ENCODE measurements at regions not wholly inside any gene's neighbourhood (a gene's known extent, or its start where the extent isn't known, plus 50 kb on each side); places are given as distances from the start of the nearest gene placed in this dataset.

DNA sequence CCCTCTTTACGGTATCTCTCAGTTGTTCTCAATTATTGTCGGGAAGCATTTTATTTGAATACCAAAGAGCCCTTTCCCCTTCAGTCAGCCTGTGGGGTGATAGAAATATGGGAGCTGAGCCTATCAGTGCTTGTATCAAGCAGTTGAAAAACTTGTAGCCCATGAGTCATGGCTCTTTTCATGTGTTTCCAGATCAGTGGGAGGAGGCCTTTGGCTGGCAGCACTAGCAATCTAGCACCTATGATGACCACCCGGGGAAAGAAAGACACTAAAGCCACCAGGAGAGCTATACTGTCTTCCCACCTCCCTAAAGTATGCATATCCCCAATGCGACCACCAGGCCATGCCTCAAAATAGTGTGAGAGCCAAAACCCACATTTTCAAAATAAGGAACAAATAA is 696.9 kb upstream of the C9orf72 start:
- H3K4me1 Mint-ChIP-seq (ENCODE audit: low read depth), result no peaks in the 10 kb centered on the region
- peaks cover 9% of the 10 kb centered on the region for H3K9me3 Mint-ChIP-seq
- H3K27me3 Mint-ChIP-seq (ENCODE audit: low read depth), result no peaks in the 10 kb centered on the region
- H3K36me3 Mint-ChIP-seq (ENCODE audit: low read depth), result no peaks in the 10 kb centered on the region
- no peak overlapping the region for H3K4me3 Mint-ChIP-seq
- no peak for DNase-seq (ENCODE audit: low spot score)
- no peak overlapping the region for H3K27ac Mint-ChIP-seq

GRCh38 chr9:28272127-28272526 is 698.8 kb upstream of the C9orf72 start:
- Mint-ChIP-seq H3K36me3 (ENCODE audit: low read depth) (no peaks in the 10 kb centered on the region), H3K4me3 (no peak overlapping the region), H3K27ac (no peak overlapping the region), H3K27me3 (ENCODE audit: low read depth) (no peaks in the 10 kb centered on the region), H3K4me1 (ENCODE audit: low read depth) (no peaks in the 10 kb centered on the region), H3K9me3 (peaks cover 9% of the 10 kb centered on the region)
- no peak for DNase-seq (ENCODE audit: low spot score)

DNA sequence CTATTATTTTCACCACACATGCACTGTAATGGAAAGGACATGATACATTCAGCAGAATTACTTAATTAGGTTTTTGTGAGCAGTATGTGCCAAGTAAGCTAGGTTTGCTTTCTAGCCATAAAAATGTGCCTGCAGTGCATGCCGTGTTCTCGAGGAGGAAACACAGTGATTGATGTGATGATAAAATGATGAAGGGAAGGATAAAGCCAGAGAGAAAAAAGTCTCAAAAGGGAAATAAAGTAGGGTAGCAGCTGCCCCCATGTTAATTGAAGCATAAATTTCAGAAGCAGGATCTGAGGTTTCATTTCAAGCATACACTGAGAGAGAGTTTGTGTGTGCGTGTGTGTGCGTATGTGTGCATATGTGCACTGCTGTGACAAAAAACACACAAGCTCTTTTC is 714.2 kb upstream of the C9orf72 start:
- Mint-ChIP-seq H3K27me3 (ENCODE audit: low read depth) (no peaks in the 10 kb centered on the region), H3K4me1 (ENCODE audit: low read depth) (no peaks in the 10 kb centered on the region), H3K4me3 (no peak overlapping the region), H3K27ac (no peak overlapping the region), H3K36me3 (ENCODE audit: low read depth) (no peaks in the 10 kb centered on the region), H3K9me3 (peaks cover 16% of the 10 kb centered on the region)
- no peak for DNase-seq (ENCODE audit: low spot score)

DNA sequence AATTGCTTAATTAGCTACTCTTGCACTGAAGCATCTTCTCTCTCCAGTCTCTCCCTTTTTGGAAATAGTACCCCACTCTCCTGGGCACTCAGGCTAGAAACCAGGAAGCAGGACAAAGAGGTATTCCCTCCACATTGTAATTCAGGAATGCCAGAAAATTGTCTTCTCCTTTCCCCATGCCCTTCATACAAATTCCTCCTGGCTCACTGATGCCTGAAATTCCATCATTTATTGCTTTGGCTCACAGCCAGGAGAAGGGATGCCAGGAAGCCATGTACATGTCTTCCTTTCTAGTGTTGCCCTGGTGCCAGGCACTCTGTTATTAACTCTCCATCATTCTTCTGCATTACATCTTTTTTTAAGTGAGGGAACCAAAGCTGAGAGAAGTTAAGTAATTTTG is 716.5 kb upstream of the C9orf72 start:
- DNase-seq (ENCODE audit: low spot score), result no peak
- Mint-ChIP-seq H3K4me1 (ENCODE audit: low read depth) (no peaks in the 10 kb centered on the region), H3K27me3 (ENCODE audit: low read depth) (no peaks in the 10 kb centered on the region), H3K27ac (no peak overlapping the region), H3K9me3 (peaks cover 16% of the 10 kb centered on the region), H3K4me3 (no peak overlapping the region), H3K36me3 (ENCODE audit: low read depth) (no peaks in the 10 kb centered on the region)

DNA sequence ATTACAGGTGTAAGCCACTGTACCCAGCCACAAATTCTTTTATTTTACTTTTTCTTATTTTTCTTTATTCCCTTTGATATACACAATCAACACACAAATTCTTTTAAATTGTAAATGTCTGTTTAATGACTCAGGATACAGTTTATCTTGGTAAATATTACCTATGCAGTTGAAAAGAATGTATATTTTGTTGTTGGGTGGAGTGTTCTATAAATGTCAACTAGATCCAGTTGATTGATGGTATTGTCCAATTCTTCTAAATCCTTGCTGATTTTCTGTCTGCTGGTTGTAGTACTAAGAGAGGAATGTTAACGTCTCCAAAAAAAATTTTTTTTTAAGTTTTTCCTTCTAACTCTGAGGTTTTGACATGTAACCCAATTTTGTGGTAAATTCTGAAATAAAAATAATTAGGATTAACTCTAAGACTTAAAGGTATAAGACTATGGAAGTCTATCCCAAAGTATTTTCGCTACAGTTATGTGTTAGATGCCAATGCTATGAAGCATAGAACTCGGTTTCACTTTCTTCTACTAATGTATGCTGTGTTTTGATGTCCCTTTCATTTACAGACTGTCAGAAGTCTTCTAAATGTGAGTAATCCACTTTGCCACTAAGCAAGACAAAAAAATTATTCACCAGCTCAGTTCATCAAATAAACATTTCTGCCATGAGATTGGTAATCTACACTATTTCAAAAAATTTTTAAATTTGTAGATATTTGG is 720.2 kb upstream of the C9orf72 start:
- Mint-ChIP-seq H3K36me3 (ENCODE audit: low read depth) (no peaks in the 10 kb centered on the region), H3K27me3 (ENCODE audit: low read depth) (no peaks in the 10 kb centered on the region), H3K27ac (no peak overlapping the region), H3K4me1 (ENCODE audit: low read depth) (no peaks in the 10 kb centered on the region), H3K9me3 (peaks cover 3% of the 10 kb centered on the region), H3K4me3 (no peak overlapping the region)
- no peak for DNase-seq (ENCODE audit: low spot score)

GRCh38 chr9:28301281-28301680 is 728.0 kb upstream of the C9orf72 start:
- Mint-ChIP-seq H3K9me3 (peaks cover 10% of the 10 kb centered on the region), H3K4me1 (ENCODE audit: low read depth) (no peaks in the 10 kb centered on the region), H3K27me3 (ENCODE audit: low read depth) (no peaks in the 10 kb centered on the region), H3K4me3 (no peak overlapping the region), H3K27ac (no peak overlapping the region), H3K36me3 (ENCODE audit: low read depth) (no peaks in the 10 kb centered on the region)
- DNase-seq (ENCODE audit: low spot score), result no peak

DNA sequence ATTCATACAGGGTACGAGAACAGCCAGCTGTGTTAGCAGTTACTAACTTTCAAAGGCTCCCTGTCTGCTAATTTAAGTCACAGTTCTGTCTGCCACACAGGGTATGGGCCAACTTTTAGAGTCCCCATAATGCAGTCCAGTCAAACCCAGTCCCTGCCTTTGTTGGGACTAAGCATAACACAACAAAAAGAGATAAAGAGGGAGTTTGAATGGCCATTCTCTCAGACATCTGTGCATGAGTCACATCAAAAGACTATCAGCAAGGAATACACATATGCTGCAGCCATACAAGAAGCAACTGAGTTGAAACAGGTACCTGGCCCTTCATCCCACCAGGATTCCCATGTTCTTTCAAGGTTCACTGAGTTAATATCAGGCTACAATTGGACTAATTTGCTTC is 744.5 kb upstream of the C9orf72 start:
- Mint-ChIP-seq H3K9me3 (peaks cover 4% of the 10 kb centered on the region), H3K36me3 (ENCODE audit: low read depth) (no peaks in the 10 kb centered on the region), H3K27me3 (ENCODE audit: low read depth) (no peaks in the 10 kb centered on the region), H3K4me3 (no peak overlapping the region), H3K27ac (no peak overlapping the region), H3K4me1 (ENCODE audit: low read depth) (no peaks in the 10 kb centered on the region)
- DNase-seq (ENCODE audit: low spot score), result no peak

DNA sequence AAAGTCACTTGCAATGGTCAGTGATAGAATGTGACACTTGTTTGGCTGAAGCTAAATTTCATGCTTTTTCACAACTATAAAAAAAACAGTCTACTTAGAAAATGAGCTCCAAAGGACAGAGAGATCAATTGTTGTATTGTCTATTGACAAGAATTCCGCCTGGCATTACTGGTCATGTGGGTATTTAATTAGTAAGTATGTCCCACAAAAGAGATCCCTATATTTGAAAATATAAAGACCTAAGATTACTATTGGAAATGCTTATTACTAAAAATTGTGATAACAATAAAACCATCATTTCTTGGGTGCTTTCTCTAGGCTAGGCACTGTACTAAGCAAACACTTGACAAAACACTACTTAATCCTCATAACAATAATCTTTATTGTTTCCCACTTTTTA is 745.2 kb upstream of the C9orf72 start:
- H3K4me3 Mint-ChIP-seq, result no peak overlapping the region
- H3K4me1 Mint-ChIP-seq (ENCODE audit: low read depth), result no peaks in the 10 kb centered on the region
- H3K27me3 Mint-ChIP-seq (ENCODE audit: low read depth), result no peaks in the 10 kb centered on the region
- H3K9me3 Mint-ChIP-seq, result peaks cover 4% of the 10 kb centered on the region
- no peak for DNase-seq (ENCODE audit: low spot score)
- no peaks in the 10 kb centered on the region for H3K36me3 Mint-ChIP-seq (ENCODE audit: low read depth)
- H3K27ac Mint-ChIP-seq, result no peak overlapping the region

DNA sequence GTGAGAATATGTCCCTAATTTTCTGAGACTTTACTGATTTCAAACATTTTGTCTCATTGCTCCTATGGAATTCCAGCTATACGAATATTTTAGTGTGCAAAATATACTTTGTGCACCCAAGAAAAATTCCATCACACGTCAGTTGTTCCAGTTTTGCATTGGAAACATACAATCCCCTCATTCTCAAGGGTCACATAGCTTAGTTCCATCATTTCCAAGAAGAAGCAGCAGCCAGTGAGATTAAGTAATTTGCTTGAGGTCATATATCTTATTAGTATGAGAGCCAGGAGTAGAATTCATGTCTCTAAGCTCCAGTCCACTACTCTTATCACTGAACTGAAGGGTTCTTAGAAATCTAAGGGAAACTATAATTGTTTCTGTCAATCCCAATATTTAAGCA is 746.7 kb upstream of the C9orf72 start:
- Mint-ChIP-seq H3K36me3 (ENCODE audit: low read depth) (no peaks in the 10 kb centered on the region), H3K27ac (no peak overlapping the region), H3K4me3 (no peak overlapping the region), H3K4me1 (ENCODE audit: low read depth) (no peaks in the 10 kb centered on the region), H3K9me3 (peaks cover 6% of the 10 kb centered on the region), H3K27me3 (ENCODE audit: low read depth) (no peaks in the 10 kb centered on the region)
- no peak for DNase-seq (ENCODE audit: low spot score)

GRCh38 chr9:28320616-28321015 is 747.3 kb upstream of the C9orf72 start:
- no peaks in the 10 kb centered on the region for H3K27me3 Mint-ChIP-seq (ENCODE audit: low read depth)

DNA sequence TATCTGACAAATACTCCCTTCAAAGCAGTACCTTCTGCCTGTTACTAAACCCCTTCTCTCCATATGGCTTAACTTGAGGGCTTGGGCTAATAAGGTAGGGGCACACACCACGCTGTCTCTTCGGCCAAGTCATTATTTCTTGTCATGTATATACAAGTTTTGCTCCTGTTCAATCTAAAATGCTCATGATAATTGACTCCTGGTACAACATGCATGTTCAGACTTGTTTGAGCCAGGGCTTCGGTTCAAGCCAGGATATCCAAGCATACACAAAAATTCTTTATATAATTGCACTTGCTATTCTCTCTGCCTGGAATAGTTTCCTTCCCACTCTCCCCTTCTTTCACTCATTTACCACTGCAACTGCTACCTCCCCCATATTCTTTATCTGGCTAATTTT is 756.0 kb upstream of the C9orf72 start:
- Mint-ChIP-seq H3K27me3 (ENCODE audit: low read depth) (no peaks in the 10 kb centered on the region), H3K9me3 (peaks cover 32% of the 10 kb centered on the region), H3K27ac (no peak overlapping the region), H3K4me1 (ENCODE audit: low read depth) (no peaks in the 10 kb centered on the region), H3K4me3 (no peak overlapping the region), H3K36me3 (ENCODE audit: low read depth) (no peaks in the 10 kb centered on the region)
- no peak for DNase-seq (ENCODE audit: low spot score)

More at GRCh38 chr9:28320616-28321015, 747.3 kb upstream of the C9orf72 start:
- H3K4me3 Mint-ChIP-seq, result no peak overlapping the region
- H3K4me1 Mint-ChIP-seq (ENCODE audit: low read depth), result no peaks in the 10 kb centered on the region
- H3K27ac Mint-ChIP-seq, result no peak overlapping the region
- no peak for DNase-seq (ENCODE audit: low spot score)
- H3K9me3 Mint-ChIP-seq, result peaks cover 9% of the 10 kb centered on the region
- no peaks in the 10 kb centered on the region for H3K36me3 Mint-ChIP-seq (ENCODE audit: low read depth)

GRCh38 chr9:28332648-28333047 is 759.4 kb upstream of the C9orf72 start:
- H3K27ac Mint-ChIP-seq, result no peak overlapping the region
- DNase-seq (ENCODE audit: low spot score), result no peak
- H3K4me3 Mint-ChIP-seq, result no peak overlapping the region
- H3K27me3 Mint-ChIP-seq (ENCODE audit: low read depth), result no peaks in the 10 kb centered on the region
- H3K36me3 Mint-ChIP-seq (ENCODE audit: low read depth), result no peaks in the 10 kb centered on the region
- H3K9me3 Mint-ChIP-seq, result peaks cover 19% of the 10 kb centered on the region
- no peaks in the 10 kb centered on the region for H3K4me1 Mint-ChIP-seq (ENCODE audit: low read depth)

- H3K27ac Mint-ChIP-seq, result no peak overlapping the region
- peaks cover 8% of the 10 kb centered on the region for H3K9me3 Mint-ChIP-seq
Measured at GRCh38 chr9:28341913-28342312, 768.6 kb upstream of the C9orf72 start.

GRCh38 chr9:28342815-28343338 is 769.6 kb upstream of the C9orf72 start:
- Mint-ChIP-seq H3K36me3 (ENCODE audit: low read depth) (no peaks in the 10 kb centered on the region), H3K27me3 (ENCODE audit: low read depth) (no peaks in the 10 kb centered on the region), H3K4me1 (ENCODE audit: low read depth) (no peaks in the 10 kb centered on the region), H3K4me3 (no peak overlapping the region), H3K9me3 (peaks cover 17% of the 10 kb centered on the region), H3K27ac (no peak overlapping the region)
- no peak for DNase-seq (ENCODE audit: low spot score)

More at GRCh38 chr9:28341913-28342312, 768.6 kb upstream of the C9orf72 start:
- Mint-ChIP-seq H3K36me3 (ENCODE audit: low read depth) (no peaks in the 10 kb centered on the region), H3K4me3 (no peak overlapping the region), H3K4me1 (ENCODE audit: low read depth) (no peaks in the 10 kb centered on the region), H3K27me3 (ENCODE audit: low read depth) (no peaks in the 10 kb centered on the region)
- no peak for DNase-seq (ENCODE audit: low spot score)

- H3K27ac Mint-ChIP-seq, result no peak overlapping the region
- H3K9me3 Mint-ChIP-seq, result no peaks in the 10 kb centered on the region
- no peaks in the 10 kb centered on the region for H3K27me3 Mint-ChIP-seq (ENCODE audit: low read depth)
- H3K4me1 Mint-ChIP-seq (ENCODE audit: low read depth), result no peaks in the 10 kb centered on the region
- DNase-seq (ENCODE audit: low spot score), result no peak
- no peak overlapping the region for H3K4me3 Mint-ChIP-seq
- H3K36me3 Mint-ChIP-seq (ENCODE audit: low read depth), result no peaks in the 10 kb centered on the region
Measured at GRCh38 chr9:28363151-28363562, 789.9 kb upstream of the C9orf72 start.

Data from T-helper 2 cell treated with Interferon-gamma antibody and Interleukin-4, amounts not matched to agents 5 μg/mL and 100 μg/mL, for 36 hours (primary cell).